Neural crest cell (in vitro differentiated cells): ENCODE measurements at regions not wholly inside any gene's neighbourhood (a gene's known extent, or its start where the extent isn't known, plus 50 kb on each side); places are given as distances from the start of the nearest gene placed in this dataset.

Source experiments
- DNase-seq: peaks from one replicate; pipeline ENCODE4 v3.0.0; 2021; ENCODE audit warnings: low read depth, mixed read lengths, low spot score
- H3K27ac Mint-ChIP-seq: one replicate; pipeline ENCODE4 v1.8.0; 2021; ENCODE audit warnings: mild to moderate bottlenecking, mixed read lengths; ENCODE audit not compliant: unreplicated experiment
- H3K27me3 Mint-ChIP-seq: 2 replicates; pipeline ENCODE4 v1.8.0; 2021; ENCODE audit warnings: low read depth, mild to moderate bottlenecking, mixed read lengths
- H3K36me3 Mint-ChIP-seq: 2 replicates; pipeline ENCODE4 v1.8.0; 2021; ENCODE audit warnings: low read depth, mild to moderate bottlenecking, mixed read lengths
- H3K4me1 Mint-ChIP-seq: 2 replicates; pipeline ENCODE4 v1.8.0; 2021; ENCODE audit warnings: mixed read lengths
- H3K4me3 Mint-ChIP-seq: one replicate; pipeline ENCODE4 v1.8.0; 2021; ENCODE audit warnings: mild to moderate bottlenecking, mixed read lengths
- H3K9me3 Mint-ChIP-seq: 2 replicates; pipeline ENCODE4 v1.8.0; 2021; ENCODE audit warnings: mixed read lengths
- CTCF ChIP-seq: fragments of 200-600 bp; sonication (generic); conservative IDR thresholded peaks from 2 replicates; pipeline ENCODE4 v1.5.0; 2021; ENCODE audit warnings: antibody characterized with exemption, mild to moderate bottlenecking

- peaks cover 2% of the 10 kb centered on the region for H3K36me3 Mint-ChIP-seq
- H3K4me1 Mint-ChIP-seq, result no peaks in the 10 kb centered on the region
- H3K4me3 Mint-ChIP-seq, result no peak overlapping the region
- DNase-seq, result no peak
- peaks cover 7% of the 10 kb centered on the region for H3K9me3 Mint-ChIP-seq
- no peak for TF ChIP-seq CTCF
- no peaks in the 10 kb centered on the region for H3K27me3 Mint-ChIP-seq
- H3K27ac Mint-ChIP-seq, result no peak overlapping the region
These were observed 294.0 kb downstream of the SAMD5 start for GRCh38 chr6:147802459-147802858.

DNA sequence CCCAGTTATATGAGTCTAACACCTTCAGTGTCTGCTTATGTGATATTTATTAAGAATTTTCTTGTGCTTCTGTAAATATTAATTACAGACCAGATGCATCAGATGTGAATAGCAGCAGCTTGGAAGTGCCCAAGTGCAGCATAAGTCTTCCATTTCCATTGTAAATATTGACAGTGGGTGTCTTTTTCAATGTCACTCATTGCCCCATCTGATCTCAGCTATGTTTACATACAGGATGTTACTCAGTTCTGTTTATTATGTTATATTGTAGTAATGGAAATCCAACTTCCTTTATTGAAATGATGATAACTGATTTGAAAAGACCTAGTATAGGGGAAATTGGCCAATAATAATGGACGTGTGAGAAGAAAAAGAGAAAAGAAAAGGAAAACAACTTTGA, 296.7 kb downstream of the SAMD5 start:
- no peak for DNase-seq
- peaks cover 2% of the 10 kb centered on the region for H3K36me3 Mint-ChIP-seq
- H3K9me3 Mint-ChIP-seq, result peaks cover 7% of the 10 kb centered on the region
- no peaks in the 10 kb centered on the region for H3K27me3 Mint-ChIP-seq
- no peaks in the 10 kb centered on the region for H3K4me1 Mint-ChIP-seq
- H3K4me3 Mint-ChIP-seq, result no peak overlapping the region
- TF ChIP-seq CTCF, result no peak
- H3K27ac Mint-ChIP-seq, result no peak overlapping the region

DNA sequence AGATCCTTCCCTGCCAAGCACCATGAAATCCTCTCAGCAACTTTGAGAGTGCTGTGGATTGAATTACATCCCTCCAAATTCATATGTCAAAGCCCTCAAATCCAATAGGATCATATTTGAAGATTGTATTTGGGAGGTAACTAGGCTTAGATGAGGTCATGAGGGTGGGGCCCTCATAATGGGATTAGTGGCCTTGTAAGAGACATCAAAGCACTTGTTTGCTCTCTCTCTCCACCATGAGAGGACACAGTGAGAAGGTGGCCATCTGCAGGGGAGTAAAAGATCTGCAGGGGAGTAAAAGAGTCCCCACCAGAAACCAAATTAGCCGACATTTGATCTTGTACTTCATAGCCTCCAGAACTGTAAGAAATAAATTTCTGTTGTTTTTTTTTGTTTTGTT, 298.2 kb downstream of the SAMD5 start:
- Mint-ChIP-seq H3K36me3 (peaks cover 2% of the 10 kb centered on the region), H3K4me1 (peaks cover 10% of the 10 kb centered on the region), H3K9me3 (peaks cover 7% of the 10 kb centered on the region), H3K27ac (no peak overlapping the region), H3K27me3 (peaks cover 4% of the 10 kb centered on the region), H3K4me3 (no peak overlapping the region)
- DNase-seq, result no peak
- TF ChIP-seq CTCF, result no peak

DNA sequence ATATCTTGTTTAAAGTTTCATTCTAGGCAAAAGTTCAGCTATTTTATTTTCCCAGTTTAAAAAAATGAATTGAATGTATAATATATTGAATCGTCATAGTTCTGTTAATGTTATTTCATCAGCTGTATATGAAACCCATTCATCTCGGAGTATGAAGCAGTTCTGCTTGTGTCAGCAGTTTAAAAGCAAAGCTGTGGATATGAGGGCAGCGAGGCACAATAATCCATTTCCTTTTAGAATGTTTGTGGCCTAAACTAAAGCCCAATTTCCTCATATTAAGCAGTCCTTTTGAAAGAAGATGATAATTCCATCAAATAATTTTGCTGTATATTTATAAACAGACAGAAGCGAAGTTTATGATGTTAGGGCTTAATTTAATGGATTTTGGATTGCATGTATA, 300.1 kb downstream of the SAMD5 start:
- peaks cover 16% of the 10 kb centered on the region for H3K4me1 Mint-ChIP-seq

DNA sequence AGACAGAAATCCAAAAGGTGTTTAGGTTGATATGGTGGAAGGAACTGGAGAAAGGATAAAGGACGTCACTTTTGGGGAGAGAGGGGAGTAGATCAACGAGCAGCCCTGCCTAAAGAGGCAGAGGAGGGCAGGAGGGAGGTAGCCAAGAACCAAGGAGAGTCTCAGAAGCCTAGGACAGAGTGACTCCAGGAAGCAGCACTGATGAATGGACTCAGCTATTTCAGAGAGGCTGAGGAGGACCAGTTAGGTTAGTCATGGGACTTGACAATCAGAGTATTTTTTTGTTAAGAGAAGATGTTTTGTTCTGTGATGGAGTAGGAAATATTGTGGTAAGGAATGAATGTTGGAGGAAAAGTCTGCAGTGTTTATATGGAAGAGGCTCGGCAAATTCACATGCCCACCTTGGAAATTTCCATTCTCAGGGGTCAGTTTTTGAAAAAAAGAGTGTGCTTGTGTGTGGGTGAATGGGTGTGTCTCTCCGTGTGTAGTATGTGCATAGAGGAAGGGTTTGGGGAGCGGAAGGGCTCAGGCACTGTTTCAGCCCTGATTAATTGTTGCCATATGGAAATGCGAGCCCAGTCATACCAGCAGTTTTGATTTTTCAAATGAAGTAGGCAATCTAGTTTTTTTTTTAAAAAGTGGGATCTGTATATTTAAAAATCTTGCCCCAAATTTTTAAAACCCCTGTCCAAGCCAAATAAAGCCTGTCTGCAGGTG, 303.6 kb downstream of the SAMD5 start:
- Mint-ChIP-seq H3K4me1 (peaks cover 16% of the 10 kb centered on the region), H3K27ac (no peak overlapping the region), H3K27me3 (peaks cover 34% of the 10 kb centered on the region), H3K36me3 (no peaks in the 10 kb centered on the region), H3K9me3 (no peaks in the 10 kb centered on the region), H3K4me3 (no peak overlapping the region)
- no peak for DNase-seq
- no peak for TF ChIP-seq CTCF

More for the DNA sequence above, 300.1 kb downstream of the SAMD5 start:
- peaks cover 15% of the 10 kb centered on the region for H3K27me3 Mint-ChIP-seq
- peaks cover 2% of the 10 kb centered on the region for H3K36me3 Mint-ChIP-seq
- no peak for TF ChIP-seq CTCF
- no peak overlapping the region for H3K4me3 Mint-ChIP-seq
- peaks cover 7% of the 10 kb centered on the region for H3K9me3 Mint-ChIP-seq
- no peak overlapping the region for H3K27ac Mint-ChIP-seq
- no peak for DNase-seq
